ENCODE measurements at regions not wholly inside any gene's neighbourhood (a gene's known extent, or its start where the extent isn't known, plus 50 kb on each side); places are given as distances from the start of the nearest gene placed in this dataset.
"Not testable (repeated sequence)": the region's sequence is repeated elsewhere in the genome, so short reads cannot be mapped to it uniquely, and the experiment has no call there.

GRCh38 chr6:14217728-14218518, 100.4 kb downstream of the CD83 start:
- no peak for DNase-seq (ENCODE audit: low spot score)

GRCh38 chr6:14218519-14218800, 100.9 kb downstream of the CD83 start:
- no peak for DNase-seq (ENCODE audit: low spot score)

GRCh38 chr6:14221564-14222279, 104.2 kb downstream of the CD83 start:
- DNase-seq (ENCODE audit: low spot score): no peak

- DNase-seq (ENCODE audit: low spot score): no peak
These were observed 105.4 kb downstream of the CD83 start for GRCh38 chr6:14222956-14223355.

- no peak for DNase-seq (ENCODE audit: low spot score)
These were observed 107.0 kb downstream of the CD83 start for GRCh38 chr6:14224359-14225103.

GRCh38 chr6:14226051-14226660, 108.6 kb downstream of the CD83 start:
- no peak for DNase-seq (ENCODE audit: low spot score)

GRCh38 chr6:14228571-14228970, 111.0 kb downstream of the CD83 start:
- no peak for DNase-seq (ENCODE audit: low spot score)

- DNase-seq (ENCODE audit: low spot score): no peak
These were observed 113.5 kb downstream of the CD83 start for GRCh38 chr6:14231071-14231483.

- no peak for DNase-seq (ENCODE audit: low spot score)
These were observed 114.1 kb downstream of the CD83 start for GRCh38 chr6:14231501-14232280.

GRCh38 chr6:14232889-14233288, 115.3 kb downstream of the CD83 start:
- no peak for DNase-seq (ENCODE audit: low spot score)

GRCh38 chr6:14235653-14236356, 118.2 kb downstream of the CD83 start:
- no peak for DNase-seq (ENCODE audit: low spot score)

GRCh38 chr6:14239097-14239496, 121.5 kb downstream of the CD83 start:
- DNase-seq (ENCODE audit: low spot score): no peak

GRCh38 chr6:14240411-14241166, 123.0 kb downstream of the CD83 start:
- DNase-seq (ENCODE audit: low spot score): no peak

GRCh38 chr6:14241255-14242070, 123.9 kb downstream of the CD83 start:
- DNase-seq (ENCODE audit: low spot score): no peak

GRCh38 chr6:14242912-14243311, 125.3 kb downstream of the CD83 start:
- DNase-seq (ENCODE audit: low spot score): not testable (repeated sequence)

GRCh38 chr6:14243597-14243996, 126.0 kb downstream of the CD83 start:
- no peak for DNase-seq (ENCODE audit: low spot score)

- DNase-seq (ENCODE audit: low spot score): no peak
These were observed 129.3 kb downstream of the CD83 start for GRCh38 chr6:14246876-14247275.

- DNase-seq (ENCODE audit: low spot score): no peak
These were observed 133.0 kb downstream of the CD83 start for GRCh38 chr6:14250573-14250972.

GRCh38 chr6:14252271-14252850, 134.8 kb downstream of the CD83 start:
- DNase-seq (ENCODE audit: low spot score): no peak

All from CD4-positive, alpha-beta T cell treated with Interleukin-2 at 100 ng/mL for 4 hours (primary cell).